CD1c-positive myeloid dendritic cell (primary cell): ENCODE measurements at regions not wholly inside any gene's neighbourhood (a gene's known extent, or its start where the extent isn't known, plus 50 kb on each side); places are given as distances from the start of the nearest gene placed in this dataset.
A peak's percentile ranks its signal among the peaks of the same experiment; 100 is the strongest.
"Not testable (repeated sequence)": the region's sequence is repeated elsewhere in the genome, so short reads cannot be mapped to it uniquely, and the experiment has no call there.

Source experiments
- DNase-seq: peaks from one replicate; pipeline ENCODE4 v3.0.0-alpha.2; 2016; ENCODE audit errors: extremely low spot score

GRCh38 chr3:151596940-151597339, 136.1 kb upstream of the IGSF10 start:
- DNase-seq, result no peak

GRCh38 chr3:151593928-151594327, 133.1 kb upstream of the IGSF10 start:
- no peak for DNase-seq

DNA sequence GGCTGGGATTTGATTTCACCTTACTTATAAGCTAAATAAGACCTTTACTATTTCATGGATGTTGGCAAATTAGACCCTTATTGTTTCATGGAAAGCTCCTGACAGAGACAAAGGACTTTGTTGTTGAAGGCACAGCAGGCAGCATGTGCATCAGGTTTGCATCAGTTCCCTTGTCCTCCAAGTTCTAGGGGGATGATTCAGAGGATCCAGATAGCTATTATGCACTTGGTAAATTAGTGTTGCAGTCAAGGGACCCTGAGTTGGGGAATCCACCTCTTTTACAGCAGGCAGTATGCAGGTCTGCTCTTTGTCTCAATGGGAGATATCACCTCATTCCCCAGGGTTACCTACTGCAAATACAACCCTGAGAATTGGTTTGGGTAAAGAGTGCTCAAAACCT, 131.4 kb upstream of the IGSF10 start:
- no peak for DNase-seq

- DNase-seq, result no peak
These were observed 130.6 kb upstream of the IGSF10 start for GRCh38 chr3:151591441-151591840.

- DNase-seq, result no peak
These were observed 128.4 kb upstream of the IGSF10 start for GRCh38 chr3:151589311-151589710.

- not testable (repeated sequence) for DNase-seq
These were observed 126.8 kb upstream of the IGSF10 start for GRCh38 chr3:151587659-151588058.

DNA sequence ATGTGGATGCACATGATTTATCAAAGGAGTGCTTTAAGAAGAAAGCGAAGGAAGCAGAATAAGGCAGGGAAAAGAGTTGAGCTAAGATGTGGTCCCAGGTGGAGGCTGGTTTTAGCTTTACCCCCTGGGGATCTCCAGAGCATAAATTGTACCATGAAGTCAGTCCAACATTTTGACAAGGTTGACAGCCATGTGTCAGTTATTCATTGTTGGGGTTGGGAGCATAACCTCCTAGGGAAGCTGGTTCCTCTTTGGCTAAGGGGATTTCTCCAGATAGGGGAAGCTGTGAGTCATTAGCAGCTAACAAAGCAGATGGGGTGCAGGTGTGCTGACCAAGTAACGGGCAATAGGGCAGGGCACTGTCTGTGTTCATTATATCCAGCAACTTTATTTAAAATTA, 123.7 kb upstream of the IGSF10 start:
- peak; percentile 54 for DNase-seq

DNA sequence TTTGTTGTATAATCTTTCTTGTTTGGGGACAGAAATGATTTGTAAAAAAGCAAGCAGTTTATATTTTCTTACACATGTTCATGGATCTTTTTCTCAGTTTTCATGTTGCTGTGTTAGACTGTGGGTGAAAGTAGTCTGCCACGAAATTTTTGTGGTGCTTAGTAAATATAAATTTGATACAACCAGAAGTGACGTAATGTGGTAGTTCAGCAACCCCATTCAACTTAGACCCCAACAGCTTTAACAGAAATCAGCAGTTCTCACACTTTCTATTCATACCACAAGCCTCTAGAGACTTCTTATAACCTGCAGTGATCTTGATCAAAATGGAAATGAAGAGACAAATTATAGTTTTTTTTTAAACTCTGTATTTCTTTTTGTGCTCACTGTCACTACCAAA, 120.2 kb upstream of the IGSF10 start:
- no peak for DNase-seq

GRCh38 chr3:151580591-151580990, 119.7 kb upstream of the IGSF10 start:
- no peak for DNase-seq

DNA sequence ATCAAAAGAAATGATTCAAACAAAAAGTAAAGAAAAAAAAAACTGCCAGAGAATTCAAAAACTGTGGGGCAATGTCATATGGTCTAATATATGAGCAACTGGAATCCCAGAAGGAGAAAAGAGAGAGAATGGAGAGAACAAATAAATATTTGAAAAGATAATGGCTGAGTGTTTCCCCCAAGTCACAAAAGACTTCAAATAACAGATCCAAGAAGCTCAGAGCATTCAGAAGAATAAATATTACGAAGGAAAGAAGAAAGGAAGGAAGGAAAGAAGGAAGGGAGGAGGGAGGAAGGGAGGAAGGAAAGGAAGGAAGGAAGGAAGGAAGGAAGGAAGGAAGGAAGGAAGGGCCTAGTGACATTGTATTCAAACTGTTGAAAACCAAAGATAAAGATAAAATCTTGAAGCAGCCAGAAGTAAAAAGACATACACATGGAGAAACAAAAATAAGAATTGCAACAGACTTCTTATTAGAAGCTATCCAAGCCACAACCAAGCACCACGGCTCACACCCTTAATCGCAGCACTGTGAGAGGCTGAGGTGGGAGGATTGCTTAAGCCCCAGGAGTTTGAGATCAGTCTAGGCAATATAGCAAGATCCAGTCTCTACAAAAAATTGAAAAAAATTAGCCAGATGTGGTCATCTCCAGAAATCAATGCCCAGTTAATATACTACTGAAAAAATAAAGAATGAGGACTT, 118.9 kb upstream of the IGSF10 start:
- DNase-seq, result no peak

GRCh38 chr3:151578495-151578894, 117.6 kb upstream of the IGSF10 start:
- DNase-seq, result no peak

GRCh38 chr3:151576511-151577137, 115.8 kb upstream of the IGSF10 start:
- DNase-seq, result no peak

- no peak for DNase-seq
These were observed 107.3 kb upstream of the IGSF10 start for GRCh38 chr3:151568184-151568583.

GRCh38 chr3:151567477-151567876, 106.6 kb upstream of the IGSF10 start:
- DNase-seq, result no peak

GRCh38 chr3:151564261-151564660, 103.4 kb upstream of the IGSF10 start:
- DNase-seq, result no peak

- DNase-seq, result no peak
These were observed 102.4 kb upstream of the IGSF10 start for GRCh38 chr3:151563305-151563704.

GRCh38 chr3:151562891-151563290, 102.0 kb upstream of the IGSF10 start:
- no peak for DNase-seq

DNA sequence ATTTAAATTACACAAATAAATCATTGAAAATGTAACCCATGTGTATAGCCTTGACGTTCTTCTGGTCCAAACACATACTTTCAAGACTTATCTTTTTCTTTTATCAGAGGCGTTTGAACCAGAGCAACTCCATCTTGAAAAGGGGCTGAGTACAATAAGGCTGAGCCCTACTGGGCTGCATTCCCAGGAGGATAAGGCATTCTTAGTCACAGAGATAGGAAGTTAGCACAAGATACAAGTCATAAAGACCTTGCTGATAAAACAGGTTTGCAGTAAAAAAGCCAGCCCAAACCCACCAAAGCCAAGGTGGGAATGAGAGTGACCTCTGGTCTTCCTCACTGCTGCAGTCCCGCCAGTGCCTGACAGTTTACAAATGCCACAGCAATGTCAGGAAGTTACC, 101.0 kb upstream of the IGSF10 start:
- no peak for DNase-seq

- DNase-seq, result no peak
These were observed 99.9 kb upstream of the IGSF10 start for GRCh38 chr3:151560738-151561137.

DNA sequence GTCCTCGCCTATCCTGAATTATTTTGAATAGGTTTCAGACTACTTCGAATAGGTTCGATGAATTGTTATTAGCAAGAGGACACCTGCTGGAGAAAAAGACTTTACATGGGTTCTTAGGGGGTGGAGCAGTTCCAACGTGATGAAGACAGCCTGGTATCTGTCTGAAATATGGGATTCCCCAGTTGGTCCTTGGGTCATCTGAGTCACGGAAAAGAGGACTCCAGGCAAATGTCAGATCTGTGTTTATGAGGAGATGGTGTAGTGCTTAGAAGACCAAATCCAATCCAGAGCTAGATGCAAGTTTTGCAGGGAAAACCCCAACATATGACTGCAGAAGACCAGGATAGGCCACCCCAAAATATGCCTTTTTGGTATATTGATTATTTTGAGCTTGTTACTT, 98.9 kb upstream of the IGSF10 start:
- no peak for DNase-seq

DNA sequence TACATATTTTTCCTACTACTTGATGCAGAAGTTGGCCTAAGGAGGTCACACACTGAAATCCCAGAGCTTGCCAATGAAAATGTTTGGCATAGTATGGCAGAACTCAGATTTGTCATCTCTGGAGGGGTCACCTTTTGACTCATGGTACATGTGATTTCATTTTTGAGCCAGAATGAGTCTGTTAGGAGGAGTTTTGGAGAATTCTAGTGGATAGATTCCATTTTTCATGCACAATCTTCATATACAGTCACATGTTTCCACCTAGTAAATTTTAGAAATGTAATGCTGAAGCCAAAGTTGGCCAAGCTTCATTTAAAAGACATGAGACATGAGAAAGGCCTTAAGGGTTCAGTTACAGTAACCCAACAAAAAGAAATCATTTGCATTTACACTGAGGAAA, 97.8 kb upstream of the IGSF10 start:
- DNase-seq, result no peak

DNA sequence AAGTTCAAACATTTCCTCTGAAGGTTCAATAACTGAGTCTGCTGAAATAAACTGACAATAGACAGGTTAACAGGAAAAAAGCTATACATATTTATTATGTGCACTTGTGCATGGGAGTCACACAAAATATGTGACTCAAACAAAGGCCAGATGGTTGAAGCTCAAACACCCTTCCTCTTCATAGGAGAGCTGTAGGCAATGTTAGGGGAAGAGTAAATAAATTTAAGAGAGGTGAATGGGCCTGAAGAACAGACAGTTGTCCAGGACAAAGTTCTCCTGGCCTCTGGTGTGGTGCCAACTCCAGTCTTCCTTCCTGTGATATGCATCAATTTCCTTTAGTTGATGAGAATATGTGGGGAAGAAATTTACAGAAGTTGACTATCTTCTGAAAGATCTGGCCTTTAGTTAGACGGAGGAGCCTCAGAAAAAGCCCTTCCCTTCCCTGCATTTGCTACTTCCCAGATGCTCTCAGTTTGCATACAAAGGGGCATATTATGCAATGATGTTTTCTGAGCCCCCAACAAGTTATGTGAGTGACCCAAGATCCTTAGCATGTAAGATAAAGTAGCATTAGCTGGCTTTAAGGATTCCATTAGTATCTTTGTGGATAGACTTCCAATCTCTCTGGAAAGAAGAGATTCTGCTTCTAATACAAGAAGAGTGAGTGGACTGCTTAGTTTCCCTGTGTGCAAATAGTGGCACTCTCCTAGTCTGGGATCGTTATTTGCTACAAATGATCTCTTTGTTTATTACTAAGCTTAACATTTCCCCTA, 96.4 kb upstream of the IGSF10 start:
- DNase-seq, result no peak

DNA sequence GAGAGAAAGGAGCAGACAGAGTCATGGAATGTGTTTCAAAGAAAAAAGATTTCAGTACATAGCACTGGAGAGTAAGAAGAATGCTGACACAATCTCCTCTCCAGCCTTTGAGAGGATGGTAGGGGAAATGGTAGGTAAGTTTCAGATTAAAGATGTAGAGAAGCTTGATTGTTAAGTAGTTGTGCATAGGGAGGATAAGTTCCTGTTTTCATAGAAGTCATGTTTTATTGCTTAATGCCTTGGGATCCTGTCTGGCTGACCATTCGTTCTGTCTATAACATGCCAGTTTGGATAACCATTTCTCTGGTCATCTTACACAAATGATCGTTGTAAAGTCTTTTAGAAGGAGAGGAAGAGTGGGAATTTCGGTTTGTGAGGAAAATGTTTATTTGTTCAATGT, 95.7 kb upstream of the IGSF10 start:
- DNase-seq, result peak; percentile 26
